Smooth muscle cell (in vitro differentiated cells): ENCODE measurements at regions not wholly inside any gene's neighbourhood (a gene's known extent, or its start where the extent isn't known, plus 50 kb on each side); places are given as distances from the start of the nearest gene placed in this dataset.

Experiments used
- DNase-seq: peaks from one replicate; lab custom pipeline; 2025; ENCODE audit not compliant: unreplicated experiment; lab: John Stamatoyannopoulos, UW
- H2AFZ ChIP-seq: fragments of 200-600 bp; sonication (generic); 2 replicates; pipeline ENCODE4 v1.6.0; 2016; ENCODE audit warnings: antibody characterized with exemption, low read depth, mild to moderate bottlenecking
- H3F3A ChIP-seq: fragments of 200-600 bp; sonication (generic); 2 replicates; pipeline ENCODE4 v1.6.0; 2017; ENCODE audit warnings: antibody characterized with exemption, low read depth
- H3K27ac ChIP-seq: fragments of 200-600 bp; sonication (generic); 2 replicates; pipeline ENCODE4 v1.5.1; 2016; ENCODE audit warnings: low read depth, mild to moderate bottlenecking
- H3K27me3 ChIP-seq: fragments of 200-600 bp; sonication (generic); 2 replicates; pipeline ENCODE4 v1.6.1; 2016; ENCODE audit warnings: low read depth, mild to moderate bottlenecking
- H3K36me3 ChIP-seq: fragments of 200-600 bp; sonication (generic); 2 replicates; pipeline ENCODE4 v1.5.1; 2016; ENCODE audit warnings: low read depth
- H3K4me1 ChIP-seq: fragments of 200-600 bp; sonication (generic); 2 replicates; pipeline ENCODE4 v1.5.1; 2016; ENCODE audit warnings: low read depth
- H3K4me2 ChIP-seq: fragments of 200-600 bp; sonication (generic); 2 replicates; pipeline ENCODE4 v1.6.0; 2016; ENCODE audit warnings: mild to moderate bottlenecking
- H3K4me3 ChIP-seq: fragments of 200-600 bp; sonication (generic); 2 replicates; pipeline ENCODE4 v1.5.1; 2016; ENCODE audit warnings: mild to moderate bottlenecking
- H3K79me2 ChIP-seq: fragments of 200-600 bp; sonication (generic); 2 replicates; pipeline ENCODE4 v1.6.0; 2016; ENCODE audit warnings: low read depth, mild to moderate bottlenecking
- H3K9ac ChIP-seq: fragments of 200-600 bp; sonication (generic); 2 replicates; pipeline ENCODE4 v1.6.0; 2016; ENCODE audit warnings: low read depth
- H3K9me3 ChIP-seq: fragments of 200-600 bp; sonication (generic); replicated peaks from 2 replicates; pipeline ENCODE4 v1.5.1; 2016; ENCODE audit warnings: low read depth
- H4K20me1 ChIP-seq: fragments of 200-600 bp; sonication (generic); 2 replicates; pipeline ENCODE4 v1.6.0; 2016; ENCODE audit warnings: low read depth
- WGBS: methylation state at CpG from one replicate; pipeline ENCODE4 v1.1.7; 2016; ENCODE audit warnings: low lambda C conversion rate; 5-methylcytosine and 5-hydroxymethylcytosine counted together
- TF ChIP-seq, protein P1 (sequence below): fragments of 200-600 bp; sonication (generic); IDR thresholded peaks from 2 replicates; pipeline ENCODE4 v1.5.1; 2017; ENCODE audit warnings: borderline replicate concordance, mild to moderate bottlenecking, antibody characterized with exemption; ENCODE audit not compliant: insufficient read depth, poor library complexity, severe bottlenecking

DNA sequence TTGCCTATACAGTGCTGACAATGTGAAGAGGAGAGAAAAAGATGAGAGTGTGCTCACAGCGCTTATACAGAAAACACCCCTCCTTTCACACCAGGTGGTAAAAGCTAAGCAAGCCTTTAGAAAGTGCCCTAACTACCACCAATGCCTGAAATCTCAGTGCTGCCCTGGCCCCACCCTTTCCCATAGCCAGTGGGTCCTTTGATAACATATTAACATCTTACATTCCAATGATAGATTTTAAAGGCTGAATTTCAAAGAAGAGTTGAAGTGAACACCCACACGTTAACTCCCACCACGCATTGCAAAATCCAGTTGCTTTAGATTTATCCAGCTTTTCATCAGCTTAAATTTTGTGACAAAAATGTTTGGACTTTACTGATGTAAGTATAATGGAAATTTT is 58.1 kb upstream of the SSX2IP start:
- TF ChIP-seq, protein P1, sequence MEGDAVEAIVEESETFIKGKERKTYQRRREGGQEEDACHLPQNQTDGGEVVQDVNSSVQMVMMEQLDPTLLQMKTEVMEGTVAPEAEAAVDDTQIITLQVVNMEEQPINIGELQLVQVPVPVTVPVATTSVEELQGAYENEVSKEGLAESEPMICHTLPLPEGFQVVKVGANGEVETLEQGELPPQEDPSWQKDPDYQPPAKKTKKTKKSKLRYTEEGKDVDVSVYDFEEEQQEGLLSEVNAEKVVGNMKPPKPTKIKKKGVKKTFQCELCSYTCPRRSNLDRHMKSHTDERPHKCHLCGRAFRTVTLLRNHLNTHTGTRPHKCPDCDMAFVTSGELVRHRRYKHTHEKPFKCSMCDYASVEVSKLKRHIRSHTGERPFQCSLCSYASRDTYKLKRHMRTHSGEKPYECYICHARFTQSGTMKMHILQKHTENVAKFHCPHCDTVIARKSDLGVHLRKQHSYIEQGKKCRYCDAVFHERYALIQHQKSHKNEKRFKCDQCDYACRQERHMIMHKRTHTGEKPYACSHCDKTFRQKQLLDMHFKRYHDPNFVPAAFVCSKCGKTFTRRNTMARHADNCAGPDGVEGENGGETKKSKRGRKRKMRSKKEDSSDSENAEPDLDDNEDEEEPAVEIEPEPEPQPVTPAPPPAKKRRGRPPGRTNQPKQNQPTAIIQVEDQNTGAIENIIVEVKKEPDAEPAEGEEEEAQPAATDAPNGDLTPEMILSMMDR = no peak
- H3K79me2 ChIP-seq = no peaks in the 10 kb centered on the region
- no peaks in the 10 kb centered on the region for H3K4me1 ChIP-seq
- 78% methylated on average over 3 of the region's 3 CpGs for WGBS
- no peak overlapping the region for H3K27ac ChIP-seq
- no peaks in the 10 kb centered on the region for H3F3A ChIP-seq
- no peak overlapping the region for H3K4me3 ChIP-seq
- no peaks in the 10 kb centered on the region for H4K20me1 ChIP-seq
- no peak for DNase-seq
- H3K9me3 ChIP-seq = no peaks in the 10 kb centered on the region
- H3K27me3 ChIP-seq = no peaks in the 10 kb centered on the region
- H2AFZ ChIP-seq = peak overlapping the region; percentile 35
- no peak overlapping the region for H3K4me2 ChIP-seq
- H3K36me3 ChIP-seq = no peaks in the 10 kb centered on the region
- H3K9ac ChIP-seq = no peak overlapping the region

DNA sequence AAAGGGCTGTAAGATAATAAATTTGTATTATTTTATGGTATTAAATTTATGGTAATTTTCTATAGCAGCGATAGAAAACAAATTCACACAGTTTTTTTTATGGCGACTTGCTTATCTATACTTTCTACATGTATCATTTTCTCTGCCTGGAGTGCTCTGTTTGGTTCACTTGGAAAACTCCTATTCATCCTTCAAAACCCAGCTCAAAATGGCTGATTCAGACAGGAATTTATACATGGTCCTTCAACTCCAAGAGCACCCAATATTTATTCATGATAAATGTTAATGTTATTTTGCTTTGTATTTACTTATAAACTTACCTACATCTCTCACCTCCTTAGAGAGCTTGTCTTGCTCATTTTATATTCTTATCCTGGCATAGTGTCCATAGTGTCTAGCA is 55.6 kb upstream of the SSX2IP start:
- Histone ChIP-seq H4K20me1 (no peaks in the 10 kb centered on the region), H3K4me3 (no peak overlapping the region), H3K27ac (no peak overlapping the region), H3K27me3 (no peaks in the 10 kb centered on the region), H3K4me2 (no peak overlapping the region), H3K79me2 (no peaks in the 10 kb centered on the region), H3K9me3 (no peaks in the 10 kb centered on the region), H3K9ac (no peak overlapping the region), H3K36me3 (no peaks in the 10 kb centered on the region), H3F3A (no peaks in the 10 kb centered on the region), H3K4me1 (peaks cover 4% of the 10 kb centered on the region), H2AFZ (no peak overlapping the region)
- WGBS = 93% methylated on average over 2 of the region's 2 CpGs
- DNase-seq = no peak
- TF ChIP-seq, protein P1 = no peak

DNA sequence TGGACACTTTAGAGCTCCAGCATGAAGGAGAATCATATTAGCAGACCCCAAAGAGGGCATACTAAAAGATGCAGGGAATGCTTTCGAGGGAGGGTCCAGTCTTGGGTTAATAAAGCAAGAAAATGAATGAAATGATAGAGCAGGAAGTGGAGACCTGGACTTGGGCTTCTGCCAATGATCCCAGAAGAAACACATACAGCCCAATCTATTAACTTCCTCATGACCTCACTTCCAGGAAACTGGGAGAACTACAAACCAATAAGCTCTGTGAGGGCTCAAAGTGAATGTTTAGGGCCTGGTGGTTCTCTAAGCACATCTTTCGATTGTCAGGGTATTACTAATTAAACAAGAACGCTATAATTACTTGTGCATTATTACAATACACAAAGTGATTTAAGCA is 53.6 kb upstream of the SSX2IP start:
- no peak for DNase-seq
- Histone ChIP-seq H3K27me3 (no peaks in the 10 kb centered on the region), H3F3A (no peaks in the 10 kb centered on the region), H3K4me3 (no peak overlapping the region), H3K4me2 (no peak overlapping the region), H2AFZ (no peak overlapping the region), H3K27ac (no peak overlapping the region), H3K4me1 (peaks cover 4% of the 10 kb centered on the region), H3K9me3 (no peaks in the 10 kb centered on the region), H3K36me3 (no peaks in the 10 kb centered on the region), H3K9ac (no peak overlapping the region), H3K79me2 (no peaks in the 10 kb centered on the region), H4K20me1 (no peaks in the 10 kb centered on the region)
- 91% methylated on average over 3 of the region's 3 CpGs for WGBS
- TF ChIP-seq, protein P1 = no peak

DNA sequence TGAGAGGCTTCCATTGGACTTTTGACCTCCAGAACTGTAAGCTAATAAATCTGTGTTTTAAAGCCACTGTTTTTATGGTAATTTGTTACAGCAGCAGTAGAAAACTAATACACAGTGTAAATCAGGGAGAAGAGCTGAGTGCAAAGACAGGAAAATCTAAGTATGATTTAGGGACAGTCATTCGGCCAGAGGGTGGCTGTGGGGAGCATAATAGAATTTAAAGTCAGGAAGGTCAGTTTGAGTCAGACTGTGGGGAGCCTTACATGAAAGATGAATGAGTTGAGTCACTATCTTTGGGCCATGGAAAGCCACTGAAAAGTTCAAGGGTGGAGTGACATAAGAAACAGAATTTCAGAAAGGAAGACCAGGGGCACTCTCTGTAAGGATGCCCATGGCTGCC is 52.4 kb upstream of the SSX2IP start:
- Histone ChIP-seq H3K27ac (no peak overlapping the region), H3F3A (no peaks in the 10 kb centered on the region), H3K36me3 (no peaks in the 10 kb centered on the region), H2AFZ (no peak overlapping the region), H3K27me3 (no peaks in the 10 kb centered on the region), H3K4me2 (no peak overlapping the region), H3K9ac (no peak overlapping the region), H4K20me1 (no peaks in the 10 kb centered on the region), H3K4me1 (peaks cover 4% of the 10 kb centered on the region), H3K4me3 (no peak overlapping the region), H3K79me2 (no peaks in the 10 kb centered on the region), H3K9me3 (no peaks in the 10 kb centered on the region)
- TF ChIP-seq, protein P1 = no peak
- WGBS = 42% methylated on average over 1 of the region's 1 CpG
- no peak for DNase-seq
